Astrocyte of the spinal cord (primary cell): ENCODE measurements at regions not wholly inside any gene's neighbourhood (a gene's known extent, or its start where the extent isn't known, plus 50 kb on each side); places are given as distances from the start of the nearest gene placed in this dataset.

Experiments
- DNase-seq: peaks from one replicate; pipeline ENCODE4 v3.0.0; 2011; ENCODE audit warnings: low read depth, low spot score
- H3K4me3 ChIP-seq: 2 replicates; pipeline ENCODE4 v1.5.1; 2011; ENCODE audit warnings: low read depth, mild to moderate bottlenecking, low read length, moderate library complexity
- in situ Hi-C: cut with HindIII; loops from 2 replicates; pipeline ENCODE4 v1.10.0; 2017; ENCODE audit warnings: low sequenced_read_pairs
- TF ChIP-seq, protein P1 (sequence below): IDR thresholded peaks from 2 replicates; pipeline ENCODE4 v1.5.1; 2012; ENCODE audit warnings: low read depth, mild to moderate bottlenecking, low read length, inconsistent platforms

DNA sequence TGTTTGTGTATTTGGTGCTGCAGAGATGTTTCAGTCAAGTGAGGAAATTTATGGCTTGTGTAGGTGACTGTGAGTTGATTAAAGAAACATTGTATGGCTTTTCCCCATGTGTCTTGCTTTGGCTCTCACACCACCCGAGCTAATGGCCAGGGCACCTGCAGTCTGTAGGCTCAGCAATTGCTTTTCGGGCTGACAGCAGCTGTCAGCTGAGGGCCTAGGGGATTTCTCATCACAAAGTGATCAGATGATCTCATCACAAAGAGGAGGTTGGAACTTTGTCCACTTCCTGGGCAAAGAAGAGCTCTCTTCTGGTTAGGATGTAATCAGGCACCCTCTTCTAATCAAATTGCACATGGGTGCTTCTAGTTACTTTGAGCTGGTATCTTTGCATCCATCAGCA lies 632.2 kb downstream of the SLC4A3 start:
- TF ChIP-seq, protein P1, sequence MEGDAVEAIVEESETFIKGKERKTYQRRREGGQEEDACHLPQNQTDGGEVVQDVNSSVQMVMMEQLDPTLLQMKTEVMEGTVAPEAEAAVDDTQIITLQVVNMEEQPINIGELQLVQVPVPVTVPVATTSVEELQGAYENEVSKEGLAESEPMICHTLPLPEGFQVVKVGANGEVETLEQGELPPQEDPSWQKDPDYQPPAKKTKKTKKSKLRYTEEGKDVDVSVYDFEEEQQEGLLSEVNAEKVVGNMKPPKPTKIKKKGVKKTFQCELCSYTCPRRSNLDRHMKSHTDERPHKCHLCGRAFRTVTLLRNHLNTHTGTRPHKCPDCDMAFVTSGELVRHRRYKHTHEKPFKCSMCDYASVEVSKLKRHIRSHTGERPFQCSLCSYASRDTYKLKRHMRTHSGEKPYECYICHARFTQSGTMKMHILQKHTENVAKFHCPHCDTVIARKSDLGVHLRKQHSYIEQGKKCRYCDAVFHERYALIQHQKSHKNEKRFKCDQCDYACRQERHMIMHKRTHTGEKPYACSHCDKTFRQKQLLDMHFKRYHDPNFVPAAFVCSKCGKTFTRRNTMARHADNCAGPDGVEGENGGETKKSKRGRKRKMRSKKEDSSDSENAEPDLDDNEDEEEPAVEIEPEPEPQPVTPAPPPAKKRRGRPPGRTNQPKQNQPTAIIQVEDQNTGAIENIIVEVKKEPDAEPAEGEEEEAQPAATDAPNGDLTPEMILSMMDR, result no peak
- no peak overlapping the region for H3K4me3 ChIP-seq
- in situ Hi-C loops, result no loop called here
- no peak for DNase-seq

DNA sequence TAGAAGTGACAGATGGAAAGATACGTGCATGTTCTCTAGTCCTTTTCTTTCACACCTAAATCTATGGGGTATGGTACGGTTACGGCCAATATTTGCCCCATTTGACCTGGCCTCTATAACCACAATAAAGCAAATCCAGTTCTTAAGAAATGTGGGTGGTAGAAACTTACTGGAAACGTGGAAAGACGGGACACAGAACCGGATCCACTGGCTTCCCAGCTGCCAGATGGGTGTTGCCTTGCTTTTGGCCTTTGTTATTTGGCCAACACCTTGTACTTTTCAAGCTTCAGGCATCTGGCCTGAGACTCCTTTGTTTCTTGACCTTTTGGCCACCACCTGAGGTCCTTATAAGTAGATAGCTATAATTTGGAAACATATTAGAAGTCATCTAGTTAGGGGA lies 635.9 kb downstream of the SLC4A3 start:
- no peak for DNase-seq
- no peak overlapping the region for H3K4me3 ChIP-seq
- TF ChIP-seq, protein P1, result no peak
- in situ Hi-C loops, result no loop called here

DNA sequence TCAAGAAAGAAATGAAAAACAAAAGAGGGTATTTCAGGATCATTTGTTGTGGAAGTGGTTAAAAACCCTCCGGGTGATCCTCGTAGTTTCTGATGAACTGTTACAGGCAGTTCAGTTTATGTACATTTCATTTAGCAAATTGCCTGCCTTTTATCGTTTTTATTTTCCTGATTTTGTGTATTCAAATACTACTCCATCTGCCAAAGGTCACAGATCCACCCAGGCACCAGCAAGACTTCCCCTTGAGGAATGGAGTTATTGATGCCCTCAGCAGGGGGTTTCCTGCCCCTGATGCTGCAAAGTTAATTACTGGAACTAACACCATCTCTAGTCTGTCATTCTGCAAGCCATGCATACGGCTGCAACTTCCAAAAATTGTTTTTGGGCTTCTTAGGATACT lies 641.9 kb downstream of the SLC4A3 start:
- DNase-seq, result no peak
- in situ Hi-C loops, result no loop called here
- no peak overlapping the region for H3K4me3 ChIP-seq
- TF ChIP-seq, protein P1, result no peak

DNA sequence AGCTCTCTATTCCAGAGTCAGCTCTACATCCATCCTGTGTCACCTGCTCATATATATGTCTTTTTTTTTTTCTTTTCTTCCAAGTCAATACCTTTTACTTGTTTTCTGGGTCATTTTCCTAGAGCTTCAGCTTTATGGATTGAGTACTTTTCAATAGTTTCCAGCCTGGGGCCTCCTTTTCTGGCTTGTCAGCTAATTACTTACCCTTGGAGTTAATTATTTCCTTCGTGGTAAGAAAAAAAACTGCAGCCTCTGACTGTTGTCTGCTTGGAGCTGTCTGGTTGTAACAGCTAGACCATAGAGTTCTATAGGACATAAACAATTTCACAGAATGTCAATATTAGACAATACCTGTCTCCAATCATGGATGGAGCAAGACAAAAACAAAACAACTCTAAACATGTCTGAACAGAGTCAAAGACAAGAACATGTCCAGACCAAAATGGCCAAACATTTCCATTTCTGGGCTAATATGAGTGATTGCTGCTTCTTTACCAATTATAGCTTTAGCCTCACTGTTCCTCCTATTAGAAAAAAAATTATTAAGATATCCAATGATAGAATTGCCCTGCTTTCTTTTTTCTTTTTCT lies 643.1 kb downstream of the SLC4A3 start:
- in situ Hi-C loops, result no loop called here
- H3K4me3 ChIP-seq, result no peak overlapping the region
- no peak for DNase-seq
- TF ChIP-seq, protein P1, result no peak

DNA sequence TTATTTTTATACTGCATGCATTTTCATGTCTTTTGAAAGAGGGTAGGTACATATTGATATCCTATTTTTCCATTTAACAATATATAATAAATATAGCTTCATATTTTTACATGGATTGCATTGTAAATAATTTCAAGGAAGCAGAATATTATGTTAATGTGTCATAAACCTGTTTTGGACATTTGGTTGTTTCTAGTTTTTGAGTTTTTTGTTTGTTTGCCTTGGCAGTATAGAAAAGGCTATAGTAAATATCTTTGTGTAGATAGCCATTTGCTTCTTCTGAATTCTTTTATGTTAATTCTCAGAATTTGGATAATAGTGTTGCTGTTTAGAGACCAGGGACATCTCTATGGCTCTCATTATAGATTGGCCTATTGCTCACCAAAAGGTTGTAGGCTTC lies 645.2 kb downstream of the SLC4A3 start:
- in situ Hi-C loops, result no loop called here

DNA sequence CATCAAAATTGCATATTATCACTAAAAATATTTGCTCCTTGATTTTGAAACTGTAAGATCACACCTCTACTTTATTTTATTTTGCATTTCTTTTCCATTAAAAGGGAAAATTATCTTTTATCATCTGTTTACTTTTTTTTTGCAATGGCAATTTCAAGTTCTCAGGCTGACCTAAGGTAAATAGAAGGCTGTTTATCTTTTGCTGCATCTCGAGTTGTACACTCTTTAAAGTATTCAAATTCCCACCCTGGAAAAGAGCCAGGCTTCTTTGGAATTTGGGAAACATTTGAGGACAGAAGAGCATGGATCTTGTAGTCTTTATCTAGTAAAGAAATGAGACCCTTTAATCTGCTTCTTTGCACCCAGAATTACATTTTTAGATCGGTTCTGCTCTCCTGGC lies 645.7 kb downstream of the SLC4A3 start:
- no peak overlapping the region for H3K4me3 ChIP-seq
- TF ChIP-seq, protein P1, result no peak
- in situ Hi-C loops, result no loop called here
- DNase-seq, result no peak

More for the DNA sequence above, 645.2 kb downstream of the SLC4A3 start:
- no peak overlapping the region for H3K4me3 ChIP-seq
- TF ChIP-seq, protein P1, result no peak
- DNase-seq, result no peak

DNA sequence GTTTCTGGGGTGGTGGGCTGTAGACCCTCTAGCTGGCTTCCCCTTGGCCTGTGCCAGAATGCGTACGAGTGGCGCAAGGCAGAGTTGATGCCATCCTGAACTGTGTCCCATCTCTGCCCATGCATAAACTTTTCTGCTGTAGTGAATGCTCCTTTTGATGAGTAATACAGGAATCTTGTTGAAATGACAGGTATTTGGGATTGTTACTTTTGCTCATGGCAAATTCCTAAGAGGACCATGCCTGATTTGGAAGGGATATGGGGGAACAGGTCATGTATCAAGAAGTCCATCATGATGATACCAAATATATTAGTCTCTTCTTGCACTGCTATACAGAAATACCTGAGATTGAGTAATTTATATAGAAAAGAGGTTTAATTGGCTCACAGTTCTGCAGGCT lies 648.0 kb downstream of the SLC4A3 start:
- in situ Hi-C loops, result no loop called here
- no peak overlapping the region for H3K4me3 ChIP-seq
- TF ChIP-seq, protein P1, result no peak
- no peak for DNase-seq
